Neuron (in vitro differentiated cells): ENCODE measurements at regions not wholly inside any gene's neighbourhood (a gene's known extent, or its start where the extent isn't known, plus 50 kb on each side); places are given as distances from the start of the nearest gene placed in this dataset.

Experiments
- H2AFZ ChIP-seq: one replicate; pipeline ENCODE4 v1.6.1; 2013; ENCODE audit warnings: low read depth, mild to moderate bottlenecking, inconsistent platforms, low read length, moderate library complexity
- H3K27me3 ChIP-seq: one replicate; pipeline ENCODE4 v1.6.1; 2013; ENCODE audit warnings: low read length; ENCODE audit not compliant: insufficient read depth
- H3K36me3 ChIP-seq: one replicate; pipeline ENCODE4 v1.6.1; 2013; ENCODE audit warnings: low read length; ENCODE audit not compliant: insufficient read depth
- H3K4me1 ChIP-seq: one replicate; pipeline ENCODE4 v1.6.1; 2013; ENCODE audit warnings: low read length; ENCODE audit not compliant: insufficient read depth
- H3K4me3 ChIP-seq: 2 replicates; pipeline ENCODE4 v1.5.1; 2013; ENCODE audit warnings: mild to moderate bottlenecking, low read length, moderate library complexity
- H3K9me3 ChIP-seq: one replicate; pipeline ENCODE4 v1.6.1; 2013; ENCODE audit warnings: low read length

DNA sequence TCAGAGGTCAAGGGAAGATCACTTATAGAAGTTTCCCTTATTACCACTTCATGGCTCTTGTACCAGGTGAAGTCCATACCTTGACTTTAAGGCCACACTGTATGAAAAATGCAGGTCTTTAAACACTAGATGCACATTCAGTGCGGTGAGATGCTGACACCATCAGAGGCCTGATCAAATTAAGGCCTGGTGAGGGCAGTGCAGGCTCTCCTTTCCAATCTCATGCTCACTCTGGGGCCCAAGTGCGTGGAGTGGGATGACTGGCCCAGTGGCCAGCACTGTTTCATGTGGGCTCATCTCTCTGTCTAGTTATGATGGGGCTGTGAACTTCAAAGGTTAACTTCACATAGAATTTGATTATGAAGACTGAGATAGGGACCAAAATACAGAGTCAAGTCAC lies 281.1 kb downstream of the SLC4A3 start:
- Histone ChIP-seq H3K36me3 (no peaks in the 10 kb centered on the region), H3K9me3 (no peaks in the 10 kb centered on the region), H3K4me1 (peaks cover 9% of the 10 kb centered on the region), H3K27me3 (no peaks in the 10 kb centered on the region), H3K4me3 (no peak overlapping the region), H2AFZ (no peak overlapping the region)

DNA sequence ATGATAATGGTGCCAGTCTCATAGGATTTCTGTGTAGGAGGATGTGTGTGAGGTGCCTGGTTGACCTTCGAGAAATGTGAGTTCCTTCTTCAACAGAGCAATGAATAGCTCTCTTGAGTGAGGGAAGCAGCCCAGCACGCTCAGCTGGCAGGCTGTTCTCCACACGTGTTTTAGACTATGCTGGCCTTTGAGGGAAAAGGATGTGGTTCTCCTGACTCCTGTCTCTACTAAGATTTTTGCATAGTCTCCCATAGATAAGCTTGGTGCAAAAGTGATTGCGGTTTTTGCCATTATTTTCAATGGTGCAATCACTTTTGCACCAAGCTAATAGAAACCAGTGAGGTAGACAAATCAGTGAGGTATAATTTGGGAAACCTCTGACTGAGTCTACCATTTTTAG lies 284.1 kb downstream of the SLC4A3 start:
- Histone ChIP-seq H3K4me3 (no peak overlapping the region), H3K27me3 (no peaks in the 10 kb centered on the region), H3K4me1 (peaks cover 15% of the 10 kb centered on the region), H3K9me3 (no peaks in the 10 kb centered on the region), H2AFZ (no peak overlapping the region), H3K36me3 (no peaks in the 10 kb centered on the region)

DNA sequence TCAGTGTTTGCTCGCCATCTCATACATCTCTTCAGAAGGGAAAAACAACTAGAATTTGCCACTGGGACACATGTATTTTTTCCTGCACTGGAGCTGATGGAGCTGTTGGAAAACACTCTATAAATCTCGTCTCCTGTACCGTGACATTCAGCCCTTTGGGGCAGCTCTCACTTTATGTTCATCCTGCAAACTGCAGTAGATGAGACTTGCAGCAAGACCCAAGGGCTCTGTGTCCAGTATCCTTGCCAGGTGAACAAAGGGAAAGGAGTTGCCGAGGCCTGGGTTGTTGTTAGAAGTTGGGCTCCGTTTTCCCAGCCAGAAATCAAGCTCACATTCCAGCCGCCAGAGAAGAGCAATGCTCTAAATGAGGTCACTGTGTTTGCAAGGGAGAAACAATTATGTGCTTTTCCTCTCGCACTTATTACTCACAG lies 285.1 kb downstream of the SLC4A3 start:
- no peak overlapping the region for H3K4me3 ChIP-seq
- peaks cover 22% of the 10 kb centered on the region for H3K4me1 ChIP-seq
- no peaks in the 10 kb centered on the region for H3K27me3 ChIP-seq
- H2AFZ ChIP-seq = no peak overlapping the region
- no peaks in the 10 kb centered on the region for H3K9me3 ChIP-seq
- no peaks in the 10 kb centered on the region for H3K36me3 ChIP-seq

DNA sequence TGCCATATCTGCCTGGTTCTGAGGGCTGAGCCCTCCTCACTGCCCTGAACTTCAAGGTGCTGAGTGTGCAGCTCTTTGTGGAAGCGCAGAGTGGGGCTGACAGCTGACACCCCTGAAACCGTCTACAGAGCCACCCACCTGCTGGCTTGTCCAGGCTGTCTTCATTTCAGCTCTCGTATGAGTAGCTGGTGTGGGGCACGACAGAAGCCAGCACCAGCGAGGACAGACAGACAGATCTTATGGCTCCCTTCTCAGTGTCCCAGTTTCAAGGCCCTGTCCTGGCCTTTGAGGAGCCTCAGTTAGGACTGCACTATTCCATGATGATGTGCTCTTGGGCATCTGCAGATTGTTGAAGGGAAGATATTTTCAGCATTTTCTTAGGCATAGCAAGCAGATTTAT lies 287.1 kb downstream of the SLC4A3 start:
- Histone ChIP-seq H3K4me3 (no peak overlapping the region), H2AFZ (no peak overlapping the region), H3K27me3 (no peaks in the 10 kb centered on the region), H3K4me1 (peaks cover 27% of the 10 kb centered on the region), H3K36me3 (no peaks in the 10 kb centered on the region), H3K9me3 (no peaks in the 10 kb centered on the region)

DNA sequence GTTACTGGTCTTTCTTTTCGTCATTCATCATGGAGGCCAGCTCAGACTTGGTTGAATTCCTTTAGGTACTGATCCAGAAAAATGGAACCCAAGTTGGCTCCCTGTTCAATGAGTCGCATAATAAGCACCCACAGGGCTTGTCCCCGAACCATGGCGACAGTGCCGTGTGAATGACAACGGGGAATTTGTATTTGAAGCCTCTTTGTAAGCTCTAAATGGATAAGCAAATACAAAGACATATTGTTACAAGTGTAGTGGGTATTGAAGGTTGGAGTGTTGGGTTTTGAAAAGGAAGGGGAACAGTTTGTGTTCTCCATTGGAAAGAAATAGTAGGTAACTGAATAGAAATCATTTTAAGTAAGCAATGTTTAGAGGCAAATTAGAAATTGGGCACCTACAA lies 288.9 kb downstream of the SLC4A3 start:
- Histone ChIP-seq H3K4me1 (peaks cover 27% of the 10 kb centered on the region), H3K36me3 (no peaks in the 10 kb centered on the region), H2AFZ (no peak overlapping the region), H3K27me3 (no peaks in the 10 kb centered on the region), H3K9me3 (no peaks in the 10 kb centered on the region), H3K4me3 (no peak overlapping the region)

DNA sequence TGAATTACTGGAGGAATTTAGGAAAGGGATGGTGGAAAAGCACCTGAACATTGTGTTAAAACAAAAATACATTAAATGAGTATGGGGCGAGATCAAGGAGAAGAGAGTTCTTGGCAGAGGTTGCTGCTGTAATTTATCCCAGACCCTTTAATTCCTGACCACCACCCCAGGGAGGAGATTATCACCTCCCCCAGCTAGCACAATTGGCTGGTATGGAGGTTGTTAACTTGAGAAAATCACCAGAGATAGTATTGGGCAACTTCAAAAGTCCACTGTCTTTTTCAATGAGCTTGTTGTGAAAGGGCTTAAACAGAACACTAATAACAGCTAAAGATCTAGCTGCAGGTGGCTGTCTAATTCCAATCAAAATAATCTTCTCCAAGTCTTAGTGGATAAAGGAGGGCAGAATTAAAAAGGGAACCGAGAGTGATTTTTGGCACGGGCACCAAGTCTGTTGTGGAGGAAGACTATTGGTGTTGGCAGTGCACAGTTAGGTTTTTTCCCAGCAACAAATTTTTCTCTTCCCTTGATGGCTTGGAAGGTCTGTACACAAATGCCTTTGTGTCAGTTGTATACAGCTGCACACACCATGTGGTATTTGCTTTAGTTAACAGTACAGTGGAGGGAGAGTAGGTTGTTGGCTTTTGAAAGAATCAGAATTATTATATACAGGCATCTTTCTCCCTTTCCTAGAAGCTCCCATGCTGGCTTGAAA lies 289.5 kb downstream of the SLC4A3 start:
- no peak overlapping the region for H3K4me3 ChIP-seq

DNA sequence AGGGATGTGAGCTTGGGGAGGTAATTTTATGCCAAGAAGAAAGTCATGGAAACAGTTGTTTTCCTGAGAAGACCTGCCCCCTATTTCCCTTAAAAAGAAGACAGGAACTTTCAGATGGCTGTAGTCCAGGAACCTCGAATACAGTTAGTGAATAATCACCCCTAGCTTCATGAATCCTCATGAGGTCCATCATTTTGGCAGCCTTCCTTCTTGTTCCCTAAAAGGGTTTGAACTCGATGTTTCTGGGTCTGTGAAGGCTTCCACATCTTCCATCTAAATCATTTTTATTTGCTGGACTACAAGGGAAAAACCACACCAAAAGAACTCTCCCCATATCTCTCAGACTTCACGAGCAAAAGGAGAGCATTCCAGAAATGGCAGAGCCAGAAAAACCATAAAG lies 290.8 kb downstream of the SLC4A3 start:
- no peaks in the 10 kb centered on the region for H3K27me3 ChIP-seq

More for the DNA sequence above, 289.5 kb downstream of the SLC4A3 start:
- Histone ChIP-seq H3K4me1 (peaks cover 27% of the 10 kb centered on the region), H3K27me3 (no peaks in the 10 kb centered on the region), H2AFZ (no peak overlapping the region), H3K9me3 (no peaks in the 10 kb centered on the region), H3K36me3 (no peaks in the 10 kb centered on the region)

DNA sequence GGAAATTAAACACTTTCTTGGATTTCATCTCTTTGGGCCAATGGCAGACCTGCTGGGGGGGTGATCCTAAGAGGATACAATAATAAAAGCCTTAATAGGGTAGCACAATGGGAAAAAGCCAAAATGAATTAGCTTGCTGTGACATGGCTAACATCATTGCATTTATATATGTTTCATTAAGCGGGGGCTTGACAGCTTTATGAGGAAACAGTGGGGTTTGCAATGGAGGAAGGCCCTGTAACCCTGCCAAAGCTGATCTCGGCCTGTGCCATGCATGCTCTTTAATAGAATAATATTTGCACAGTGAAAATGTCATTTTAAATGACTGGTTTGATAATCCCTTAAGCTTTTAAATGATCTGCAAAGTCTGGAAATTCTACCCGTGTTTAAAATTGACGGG lies 291.5 kb downstream of the SLC4A3 start:
- Histone ChIP-seq H2AFZ (no peak overlapping the region), H3K4me3 (no peak overlapping the region), H3K36me3 (no peaks in the 10 kb centered on the region), H3K9me3 (no peaks in the 10 kb centered on the region), H3K27me3 (no peaks in the 10 kb centered on the region), H3K4me1 (peaks cover 18% of the 10 kb centered on the region)

More for the DNA sequence above, 290.8 kb downstream of the SLC4A3 start:
- no peaks in the 10 kb centered on the region for H3K36me3 ChIP-seq
- peaks cover 18% of the 10 kb centered on the region for H3K4me1 ChIP-seq
- no peak overlapping the region for H3K4me3 ChIP-seq
- H2AFZ ChIP-seq = no peak overlapping the region
- H3K9me3 ChIP-seq = no peaks in the 10 kb centered on the region

DNA sequence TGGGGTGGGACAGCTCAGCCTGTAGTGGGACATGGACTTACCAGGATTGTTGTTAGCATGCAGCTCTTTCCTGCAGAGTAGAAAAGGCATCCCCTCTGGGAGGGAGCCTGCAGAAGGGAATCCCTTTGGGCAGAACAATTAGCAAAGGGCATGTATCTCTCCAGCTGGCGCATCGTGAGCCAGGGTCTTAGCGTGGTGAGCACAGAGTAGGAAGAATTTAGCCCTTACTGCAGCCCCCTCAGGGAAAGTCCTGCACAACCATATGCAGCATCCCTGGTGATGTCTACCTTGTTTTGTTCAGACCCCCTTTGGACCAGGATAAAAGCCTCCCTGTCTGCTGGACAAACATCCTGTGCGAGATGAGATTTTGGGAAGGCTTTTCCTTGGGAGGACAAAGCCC lies 292.1 kb downstream of the SLC4A3 start:
- Histone ChIP-seq H3K27me3 (no peaks in the 10 kb centered on the region), H2AFZ (no peak overlapping the region), H3K4me1 (peaks cover 18% of the 10 kb centered on the region), H3K4me3 (no peak overlapping the region), H3K36me3 (no peaks in the 10 kb centered on the region), H3K9me3 (no peaks in the 10 kb centered on the region)

DNA sequence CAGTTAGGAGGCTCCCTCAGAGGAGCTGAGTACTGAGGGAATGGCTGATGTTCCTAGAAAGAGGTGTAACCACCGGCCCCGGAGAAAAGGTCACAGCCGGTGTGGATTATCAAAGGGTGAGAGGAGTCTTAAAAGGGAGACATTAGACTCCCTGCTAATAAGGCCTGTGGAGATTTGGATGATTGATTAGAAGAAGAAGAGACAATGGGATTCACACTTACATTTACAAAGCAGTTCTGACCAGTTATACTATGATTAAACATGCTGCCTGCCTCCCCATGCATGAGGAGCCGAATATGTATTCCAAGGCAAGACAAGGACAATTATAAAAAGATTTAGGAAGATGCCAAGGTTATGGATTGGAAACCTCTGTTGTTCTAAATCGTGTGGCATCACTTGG lies 302.4 kb downstream of the SLC4A3 start:
- Histone ChIP-seq H3K27me3 (no peaks in the 10 kb centered on the region), H3K9me3 (no peaks in the 10 kb centered on the region), H3K4me3 (no peak overlapping the region), H3K36me3 (no peaks in the 10 kb centered on the region), H2AFZ (no peak overlapping the region), H3K4me1 (no peaks in the 10 kb centered on the region)

DNA sequence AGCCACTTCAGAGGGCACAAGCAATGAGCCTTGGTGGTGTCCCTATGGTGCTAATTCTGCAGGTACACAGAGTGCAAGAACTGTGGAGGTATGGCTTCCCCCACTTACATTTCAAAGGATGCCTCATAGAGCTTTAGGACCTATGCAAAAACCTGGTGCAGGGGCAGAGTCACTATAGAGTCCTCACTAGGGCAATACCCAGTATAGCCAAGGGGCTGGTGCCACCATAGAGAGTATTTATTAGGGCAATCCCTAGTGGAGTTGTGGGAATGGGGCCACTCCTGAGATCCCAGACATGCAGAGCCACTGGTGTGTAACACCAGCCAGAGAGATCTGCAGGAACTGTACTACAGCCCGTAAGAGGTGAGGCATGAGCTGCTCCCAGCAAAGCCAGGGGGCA lies 312.2 kb downstream of the SLC4A3 start:
- no peaks in the 10 kb centered on the region for H3K27me3 ChIP-seq
- H3K9me3 ChIP-seq = no peaks in the 10 kb centered on the region
- no peaks in the 10 kb centered on the region for H3K36me3 ChIP-seq
- no peak overlapping the region for H3K4me3 ChIP-seq
- no peaks in the 10 kb centered on the region for H3K4me1 ChIP-seq
- H2AFZ ChIP-seq = no peak overlapping the region

DNA sequence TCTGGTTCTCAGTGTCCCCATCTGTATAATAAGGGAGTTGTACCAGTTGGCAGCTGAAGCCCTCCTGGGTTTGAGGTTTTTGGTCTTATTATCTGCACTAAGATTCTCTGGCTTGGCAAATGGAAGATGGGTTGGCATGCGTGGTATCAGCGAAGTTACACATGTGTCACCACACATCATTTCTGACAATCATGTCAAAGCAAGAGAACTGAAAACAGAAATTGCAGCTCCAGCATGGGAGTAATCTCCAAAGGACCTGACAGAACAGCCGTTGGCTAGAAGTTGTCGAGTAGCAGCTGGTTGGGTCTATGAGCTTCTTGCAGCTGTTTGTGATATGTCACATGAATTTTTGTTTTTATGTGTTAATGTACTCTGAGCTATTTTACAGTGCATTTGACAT lies 317.4 kb downstream of the SLC4A3 start:
- no peak overlapping the region for H2AFZ ChIP-seq
- H3K4me3 ChIP-seq = no peak overlapping the region
- no peaks in the 10 kb centered on the region for H3K4me1 ChIP-seq
- H3K27me3 ChIP-seq = no peaks in the 10 kb centered on the region
- H3K36me3 ChIP-seq = no peaks in the 10 kb centered on the region
- no peaks in the 10 kb centered on the region for H3K9me3 ChIP-seq

DNA sequence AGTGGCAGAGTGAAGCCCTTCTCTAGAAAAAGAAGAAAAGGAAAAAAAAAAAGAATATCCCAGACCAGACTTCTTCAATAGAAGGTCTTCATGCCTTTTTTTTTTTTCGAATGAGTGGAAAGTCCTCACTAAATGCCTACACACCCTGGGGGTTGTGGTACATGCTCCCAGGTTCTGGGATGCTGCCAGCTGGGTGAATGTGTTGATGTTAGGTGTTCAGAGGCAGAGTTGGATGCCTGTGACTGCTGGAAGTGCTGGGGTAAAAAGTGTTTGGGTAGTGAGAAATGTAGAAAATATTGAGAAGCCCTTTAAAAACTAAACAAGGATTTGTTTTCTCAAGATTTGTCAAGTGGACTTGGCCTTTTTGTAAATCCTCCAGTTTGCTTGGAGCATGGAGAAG lies 318.6 kb downstream of the SLC4A3 start:
- H3K9me3 ChIP-seq = no peaks in the 10 kb centered on the region
- H3K36me3 ChIP-seq = no peaks in the 10 kb centered on the region
- no peak overlapping the region for H3K4me3 ChIP-seq
- no peaks in the 10 kb centered on the region for H3K27me3 ChIP-seq
- H3K4me1 ChIP-seq = no peaks in the 10 kb centered on the region
- H2AFZ ChIP-seq = no peak overlapping the region

DNA sequence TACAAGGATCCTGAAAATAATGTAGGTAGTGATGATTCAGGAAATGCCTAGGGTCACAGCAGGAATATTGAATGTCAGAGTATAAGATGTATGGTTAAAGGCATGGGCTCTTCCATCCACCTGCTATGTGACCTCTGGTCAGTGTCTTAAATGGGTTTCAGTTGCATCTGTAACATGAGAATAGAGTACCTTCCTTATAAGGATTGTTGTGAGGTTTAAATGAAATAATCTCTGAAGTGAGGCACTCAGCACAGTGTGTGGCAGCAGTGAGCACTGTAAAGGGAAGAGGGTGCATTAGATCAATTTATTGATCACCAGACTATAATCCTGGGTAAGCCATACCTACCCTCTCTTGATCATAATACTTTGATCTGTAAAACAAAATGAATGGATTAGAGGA lies 319.1 kb downstream of the SLC4A3 start:
- Histone ChIP-seq H3K27me3 (no peaks in the 10 kb centered on the region), H3K4me3 (no peak overlapping the region)

More for the DNA sequence above, 319.1 kb downstream of the SLC4A3 start:
- no peaks in the 10 kb centered on the region for H3K4me1 ChIP-seq
- no peaks in the 10 kb centered on the region for H3K9me3 ChIP-seq
- no peak overlapping the region for H2AFZ ChIP-seq
- no peaks in the 10 kb centered on the region for H3K36me3 ChIP-seq
